ENCODE measurements at regions not wholly inside any gene's neighbourhood (a gene's known extent, or its start where the extent isn't known, plus 50 kb on each side); places are given as distances from the start of the nearest gene placed in this dataset.

DNA sequence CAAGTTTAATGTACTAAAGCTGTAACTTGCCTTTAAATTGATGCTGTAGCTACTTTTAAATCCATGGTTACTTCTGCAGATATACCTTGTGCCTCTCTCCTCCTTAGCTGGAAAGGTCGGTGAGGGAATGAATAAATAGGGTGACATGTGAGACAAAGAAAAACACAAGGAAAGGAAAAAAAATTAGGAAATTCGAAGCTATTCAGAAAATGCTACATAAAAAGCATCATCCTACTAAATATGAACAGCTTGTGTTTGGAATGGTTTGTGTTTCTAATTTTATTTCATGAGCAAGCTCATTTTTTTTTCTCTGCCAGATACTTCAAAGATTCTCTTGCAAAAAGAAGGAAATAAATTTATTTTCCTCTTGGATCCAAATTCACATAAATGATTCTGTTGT is 186.3 kb upstream of the NUDT4 start:
- no peaks in the 10 kb centered on the region for H3K27me3 ChIP-seq
- H3K9me3 ChIP-seq: no peaks in the 10 kb centered on the region
- H3K9ac ChIP-seq (ENCODE audit: low read depth in 2 of 2, low read length in 2 of 2): no peak overlapping the region
- H3K4me3 ChIP-seq: no peak overlapping the region
- no peaks in the 10 kb centered on the region for H3K36me3 ChIP-seq
- no peaks in the 10 kb centered on the region for H3K4me1 ChIP-seq
- TF ChIP-seq, protein P1, sequence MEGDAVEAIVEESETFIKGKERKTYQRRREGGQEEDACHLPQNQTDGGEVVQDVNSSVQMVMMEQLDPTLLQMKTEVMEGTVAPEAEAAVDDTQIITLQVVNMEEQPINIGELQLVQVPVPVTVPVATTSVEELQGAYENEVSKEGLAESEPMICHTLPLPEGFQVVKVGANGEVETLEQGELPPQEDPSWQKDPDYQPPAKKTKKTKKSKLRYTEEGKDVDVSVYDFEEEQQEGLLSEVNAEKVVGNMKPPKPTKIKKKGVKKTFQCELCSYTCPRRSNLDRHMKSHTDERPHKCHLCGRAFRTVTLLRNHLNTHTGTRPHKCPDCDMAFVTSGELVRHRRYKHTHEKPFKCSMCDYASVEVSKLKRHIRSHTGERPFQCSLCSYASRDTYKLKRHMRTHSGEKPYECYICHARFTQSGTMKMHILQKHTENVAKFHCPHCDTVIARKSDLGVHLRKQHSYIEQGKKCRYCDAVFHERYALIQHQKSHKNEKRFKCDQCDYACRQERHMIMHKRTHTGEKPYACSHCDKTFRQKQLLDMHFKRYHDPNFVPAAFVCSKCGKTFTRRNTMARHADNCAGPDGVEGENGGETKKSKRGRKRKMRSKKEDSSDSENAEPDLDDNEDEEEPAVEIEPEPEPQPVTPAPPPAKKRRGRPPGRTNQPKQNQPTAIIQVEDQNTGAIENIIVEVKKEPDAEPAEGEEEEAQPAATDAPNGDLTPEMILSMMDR (IDR thresholded peaks at IDR 0.05): no peak
- no peak overlapping the region for H3K27ac ChIP-seq
- DNase-seq: no peak
- intact Hi-C loops (cut with DNase I): no loop called here

DNA sequence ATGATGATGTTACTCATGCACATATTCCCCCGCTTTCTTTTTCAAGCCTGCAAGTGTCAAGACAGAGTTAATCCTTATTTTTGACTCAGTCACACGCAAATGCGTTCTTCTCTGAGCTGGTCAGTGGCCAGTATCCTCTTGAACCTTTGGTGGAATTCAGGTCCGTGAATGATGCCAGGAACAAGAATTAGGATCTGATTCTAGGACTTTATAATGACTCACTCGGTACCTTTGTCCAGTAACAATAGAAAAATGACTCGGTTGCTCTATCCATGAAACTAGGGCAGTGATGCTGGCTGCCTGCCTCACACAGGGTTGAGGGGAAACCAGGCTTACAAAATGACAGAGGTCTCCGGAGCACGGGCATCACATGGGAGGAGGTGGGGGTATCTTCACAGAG is 185.8 kb upstream of the NUDT4 start:
- TF ChIP-seq, protein P1 (IDR thresholded peaks at IDR 0.05): no peak
- intact Hi-C loops (cut with DNase I): no loop called here
- no peaks in the 10 kb centered on the region for H3K27me3 ChIP-seq
- no peaks in the 10 kb centered on the region for H3K9me3 ChIP-seq
- H3K4me3 ChIP-seq: no peak overlapping the region
- H3K27ac ChIP-seq: no peak overlapping the region
- no peaks in the 10 kb centered on the region for H3K36me3 ChIP-seq
- H3K4me1 ChIP-seq: no peaks in the 10 kb centered on the region
- DNase-seq: no peak
- no peak overlapping the region for H3K9ac ChIP-seq (ENCODE audit: low read depth in 2 of 2, low read length in 2 of 2)

DNA sequence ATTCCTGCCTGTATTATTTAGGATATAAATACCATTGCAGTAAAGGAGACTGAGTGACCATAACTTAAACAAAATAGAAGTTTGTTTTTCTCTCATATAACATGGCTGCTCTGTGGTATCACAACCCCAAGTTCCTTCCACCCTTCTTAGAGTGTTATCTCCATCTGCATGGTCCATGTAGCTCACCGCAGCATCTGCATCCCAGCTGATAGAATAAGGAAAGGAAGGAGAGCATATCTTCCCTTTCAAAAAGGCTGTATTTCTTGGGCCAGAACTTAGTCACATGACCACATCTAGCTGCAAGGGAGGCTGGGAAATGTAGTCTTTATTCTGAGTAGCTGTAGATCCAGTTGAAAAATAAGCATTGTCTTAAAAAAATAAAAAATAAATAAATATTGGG is 184.8 kb upstream of the NUDT4 start:
- DNase-seq: no peak
- Histone ChIP-seq H3K27me3 (no peaks in the 10 kb centered on the region), H3K27ac (no peak overlapping the region), H3K9ac (ENCODE audit: low read depth in 2 of 2, low read length in 2 of 2) (no peak overlapping the region), H3K9me3 (no peaks in the 10 kb centered on the region), H3K36me3 (no peaks in the 10 kb centered on the region), H3K4me3 (no peak overlapping the region), H3K4me1 (no peaks in the 10 kb centered on the region)
- TF ChIP-seq, protein P1 (IDR thresholded peaks at IDR 0.05): no peak
- intact Hi-C loops (cut with DNase I): no loop called here

DNA sequence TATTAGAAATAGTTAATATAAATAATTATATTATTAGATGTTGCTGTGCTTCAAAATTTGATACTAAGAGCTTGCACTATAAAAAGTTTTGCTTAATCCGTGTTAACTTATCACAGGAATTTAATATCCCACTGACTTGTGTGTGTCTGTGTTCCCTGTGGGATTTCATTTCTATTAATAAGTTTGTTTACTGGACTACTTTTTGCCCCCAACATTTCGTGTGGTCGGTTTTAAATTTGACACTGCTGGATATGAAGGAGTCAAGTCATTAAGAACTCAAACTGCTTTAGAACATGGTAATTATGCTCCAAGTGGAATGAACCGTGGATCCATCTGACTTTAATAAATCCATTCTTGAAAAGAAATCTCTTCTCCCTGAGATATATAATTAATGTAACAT is 182.2 kb upstream of the NUDT4 start:
- no peak overlapping the region for H3K27ac ChIP-seq
- H3K9ac ChIP-seq (ENCODE audit: low read depth in 2 of 2, low read length in 2 of 2): no peak overlapping the region
- H3K27me3 ChIP-seq: no peaks in the 10 kb centered on the region
- H3K4me3 ChIP-seq: no peak overlapping the region
- TF ChIP-seq, protein P1 (IDR thresholded peaks at IDR 0.05): no peak
- H3K9me3 ChIP-seq: no peaks in the 10 kb centered on the region
- no peaks in the 10 kb centered on the region for H3K36me3 ChIP-seq
- no peaks in the 10 kb centered on the region for H3K4me1 ChIP-seq
- no peak for DNase-seq
- intact Hi-C loops (cut with DNase I): no loop called here

DNA sequence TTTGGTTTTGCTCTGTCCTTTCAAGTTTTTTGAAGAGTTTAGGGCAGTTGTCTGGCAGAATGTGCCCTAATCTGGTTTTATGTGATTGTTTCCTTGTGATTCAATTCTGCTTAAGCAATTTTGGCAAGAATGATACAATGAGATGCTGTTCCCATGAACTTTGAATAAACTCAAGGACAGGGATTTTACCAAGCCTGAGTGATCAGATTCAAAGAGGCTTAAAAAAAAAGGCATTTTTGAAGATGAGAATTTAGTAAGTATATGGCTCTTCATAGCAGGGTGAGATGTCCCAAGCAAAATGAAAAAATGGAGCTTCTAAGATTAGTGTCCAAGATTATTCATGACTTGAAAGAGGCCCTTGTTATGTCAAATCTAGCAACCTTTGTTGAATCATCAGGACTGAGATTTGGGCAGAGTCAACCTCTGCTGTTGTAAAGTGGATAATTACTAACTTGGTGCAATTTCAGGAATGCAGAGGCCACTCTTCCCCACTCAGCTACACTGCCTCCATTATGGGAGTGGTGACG is 180.6 kb upstream of the NUDT4 start:
- no peak for DNase-seq
- Histone ChIP-seq H3K27ac (no peak overlapping the region), H3K4me1 (no peaks in the 10 kb centered on the region), H3K9ac (ENCODE audit: low read depth in 2 of 2, low read length in 2 of 2) (no peak overlapping the region), H3K27me3 (no peaks in the 10 kb centered on the region), H3K36me3 (no peaks in the 10 kb centered on the region), H3K9me3 (no peaks in the 10 kb centered on the region), H3K4me3 (no peak overlapping the region)
- TF ChIP-seq, protein P1 (IDR thresholded peaks at IDR 0.05): no peak
- intact Hi-C loops (cut with DNase I): no loop called here

DNA sequence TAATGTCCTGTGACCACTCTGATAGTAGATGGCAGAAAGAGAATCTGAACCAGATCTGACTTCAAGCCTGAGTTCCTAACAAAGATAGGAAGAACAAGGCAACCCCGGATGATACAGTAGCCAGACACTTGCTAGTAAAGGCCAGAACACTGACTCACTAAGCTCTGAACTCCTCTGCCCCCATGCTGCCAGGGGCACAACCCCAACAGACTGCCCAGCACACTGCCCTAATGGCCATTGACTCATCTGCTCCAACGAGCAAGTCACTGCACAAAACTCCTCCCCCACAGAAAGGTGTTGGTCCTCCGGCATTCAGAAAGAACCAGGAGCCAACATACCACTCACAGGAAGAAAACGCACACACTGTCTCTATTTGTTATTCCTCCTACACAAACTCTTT is 179.6 kb upstream of the NUDT4 start:
- DNase-seq: no peak
- H3K9me3 ChIP-seq: no peaks in the 10 kb centered on the region
- no peaks in the 10 kb centered on the region for H3K36me3 ChIP-seq
- TF ChIP-seq, protein P1 (IDR thresholded peaks at IDR 0.05): no peak
- H3K27me3 ChIP-seq: no peaks in the 10 kb centered on the region
- H3K9ac ChIP-seq (ENCODE audit: low read depth in 2 of 2, low read length in 2 of 2): no peak overlapping the region
- no peaks in the 10 kb centered on the region for H3K4me1 ChIP-seq
- intact Hi-C loops (cut with DNase I): no loop called here
- H3K4me3 ChIP-seq: no peak overlapping the region
- no peak overlapping the region for H3K27ac ChIP-seq
